WERI-Rb-1 (cell line): ENCODE measurements at regions not wholly inside any gene's neighbourhood (a gene's known extent, or its start where the extent isn't known, plus 50 kb on each side); places are given as distances from the start of the nearest gene placed in this dataset.

Experiments used
- DNase-seq: peaks from one replicate; pipeline ENCODE4 v3.0.0-alpha.2; 2020
- H3K27ac ChIP-seq: fragments of 250-450 bp; sonication (Bioruptor Pico); 2 replicates; pipeline ENCODE4 v1.5.1; 2020; ENCODE audit warnings: mild to moderate bottlenecking, moderate library complexity
- H3K27me3 ChIP-seq: fragments of 250-450 bp; sonication (Bioruptor Pico); 2 replicates; pipeline ENCODE4 v1.5.1; 2021; ENCODE audit warnings: mild to moderate bottlenecking, low read depth, moderate library complexity; ENCODE audit not compliant: insufficient read depth, severe bottlenecking
- H3K36me3 ChIP-seq: fragments of 250-450 bp; sonication (Bioruptor Pico); 2 replicates; pipeline ENCODE4 v1.5.1; 2020; ENCODE audit warnings: mild to moderate bottlenecking, moderate library complexity
- H3K4me3 ChIP-seq: 2 replicates; pipeline ENCODE4 v1.5.1; 2011; ENCODE audit warnings: low read depth, mild to moderate bottlenecking, control low read depth, low read length
- H3K9me3 ChIP-seq: fragments of 250-450 bp; sonication (Bioruptor Pico); 2 replicates; pipeline ENCODE4 v1.5.1; 2021; ENCODE audit warnings: mild to moderate bottlenecking, moderate library complexity; ENCODE audit not compliant: severe bottlenecking
- CTCF ChIP-seq: IDR thresholded peaks from 2 replicates; pipeline ENCODE4 v1.5.1; 2011; ENCODE audit warnings: low read depth, mild to moderate bottlenecking, control low read depth, inconsistent platforms, low read length

GRCh38 chr3:101172516-101172915, 147.9 kb downstream of the IMPG2 start:
- H3K4me3 ChIP-seq, result no peak overlapping the region
- no peaks in the 10 kb centered on the region for H3K9me3 ChIP-seq
- no peak for DNase-seq
- H3K36me3 ChIP-seq, result no peaks in the 10 kb centered on the region
- H3K27ac ChIP-seq, result no peak overlapping the region
- TF ChIP-seq CTCF, result no peak
- no peaks in the 10 kb centered on the region for H3K27me3 ChIP-seq

- no peak for DNase-seq
- no peak for TF ChIP-seq CTCF
- H3K4me3 ChIP-seq, result no peak overlapping the region
These were observed 148.6 kb downstream of the IMPG2 start for GRCh38 chr3:101171681-101172191.

GRCh38 chr3:101170806-101171558, 149.4 kb downstream of the IMPG2 start:
- no peaks in the 10 kb centered on the region for H3K27me3 ChIP-seq
- H3K36me3 ChIP-seq, result no peaks in the 10 kb centered on the region

More at GRCh38 chr3:101171681-101172191, 148.6 kb downstream of the IMPG2 start:
- no peaks in the 10 kb centered on the region for H3K36me3 ChIP-seq
- no peak overlapping the region for H3K27ac ChIP-seq
- no peaks in the 10 kb centered on the region for H3K27me3 ChIP-seq
- no peaks in the 10 kb centered on the region for H3K9me3 ChIP-seq

GRCh38 chr3:101170062-101170771, 150.2 kb downstream of the IMPG2 start:
- Histone ChIP-seq H3K9me3 (no peaks in the 10 kb centered on the region), H3K36me3 (no peaks in the 10 kb centered on the region), H3K4me3 (no peak overlapping the region), H3K27me3 (no peaks in the 10 kb centered on the region), H3K27ac (no peak overlapping the region)
- no peak for DNase-seq
- no peak for TF ChIP-seq CTCF

More at GRCh38 chr3:101170806-101171558, 149.4 kb downstream of the IMPG2 start:
- Histone ChIP-seq H3K4me3 (no peak overlapping the region), H3K27ac (no peak overlapping the region), H3K9me3 (no peaks in the 10 kb centered on the region)
- DNase-seq, result no peak
- TF ChIP-seq CTCF, result no peak

GRCh38 chr3:101169516-101169915, 150.9 kb downstream of the IMPG2 start:
- no peak for TF ChIP-seq CTCF
- Histone ChIP-seq H3K36me3 (no peaks in the 10 kb centered on the region), H3K4me3 (no peak overlapping the region), H3K27me3 (no peaks in the 10 kb centered on the region), H3K27ac (peak overlapping the region; percentile 16; the same call in 1 of the 2 replicates), H3K9me3 (no peaks in the 10 kb centered on the region)
- DNase-seq, result no peak
